ENCODE measurements at regions not wholly inside any gene's neighbourhood (a gene's known extent, or its start where the extent isn't known, plus 50 kb on each side); places are given as distances from the start of the nearest gene placed in this dataset.

DNA sequence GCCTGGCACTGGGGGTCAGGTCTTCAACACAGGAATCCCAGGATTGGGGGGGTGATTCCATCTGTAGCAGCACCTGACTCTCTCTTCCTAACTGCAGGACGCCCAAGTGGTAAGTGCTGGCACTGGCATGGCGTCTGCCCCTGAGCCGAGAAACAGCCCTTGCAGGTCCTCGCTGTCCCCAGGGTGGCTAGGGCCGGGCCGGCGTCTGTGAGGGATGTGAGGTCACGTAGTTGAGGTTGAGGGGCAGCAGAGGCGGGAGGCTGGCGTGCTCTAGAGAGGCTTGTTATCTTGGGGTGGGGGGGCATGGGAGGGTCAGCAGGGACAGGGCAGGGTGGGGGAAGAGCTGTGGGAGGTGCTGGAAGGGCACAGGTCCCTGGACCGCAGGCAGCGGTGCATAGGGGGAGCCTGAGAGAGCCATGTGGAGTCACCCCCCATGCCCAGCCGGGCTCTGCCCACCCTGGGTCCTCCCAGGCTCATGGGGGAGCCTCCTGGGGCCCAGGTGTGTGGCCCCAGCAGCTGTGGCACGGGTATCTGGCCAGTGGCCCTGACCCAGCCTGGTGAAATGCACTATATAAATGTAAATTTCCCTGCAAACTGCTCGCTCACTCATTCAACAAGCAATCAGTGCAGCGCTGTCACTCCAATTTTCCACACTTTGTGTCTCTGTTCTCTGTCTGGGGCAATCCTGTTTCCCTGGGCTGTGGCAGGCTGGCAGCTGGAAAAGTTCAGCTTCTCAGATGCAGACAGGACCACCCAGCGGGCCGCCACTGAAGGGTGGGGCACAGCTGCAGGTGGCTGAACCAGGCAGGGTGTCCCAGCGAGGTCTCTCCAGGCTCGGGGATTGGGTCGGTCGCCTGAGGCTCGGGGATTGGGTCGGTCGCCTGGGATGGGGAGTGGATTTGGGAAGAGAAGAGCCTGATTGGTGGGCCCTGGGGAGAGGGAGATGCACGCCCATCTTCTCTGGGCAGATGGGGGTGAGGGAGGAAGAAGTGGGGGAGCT, 102.2 kb upstream of the NKX1-1 start:
- dilution Hi-C loops (cut with MboI; ENCODE audit: extremely low pct_ligation_motif_present, low sequenced_read_pairs), result no loop called here
- DNase-seq (ENCODE audit: low read depth, low spot score), result no peak
- H3K27me3 ChIP-seq (ENCODE audit: control insufficient read depth in 2 of 2, insufficient read depth in 2 of 2, low read length in 2 of 2), result no peaks in the 10 kb centered on the region
- no peak overlapping the region for H3K9ac ChIP-seq (replicated peaks; ENCODE audit: extremely low read depth, insufficient read depth, low read length)
- no peak overlapping the region for H3K4me2 ChIP-seq (ENCODE audit: insufficient read depth, low read length)
- H2AFZ ChIP-seq (ENCODE audit: low read depth, low read length), result no peak overlapping the region
- H3K27ac ChIP-seq (ENCODE audit: insufficient read depth, low read depth, low read length), result no peak overlapping the region
- ChIA-PET POLR2A (no interaction called here), CTCF (no interaction called here)
- TF ChIP-seq CTCF (IDR thresholded peaks at IDR 0.05; ENCODE audit: extremely low read depth in 1 of 2, insufficient read depth in 1 of 2, low read depth in 1 of 2, low read length in 2 of 2), result no peak
- no peak for TF ChIP-seq JUN (IDR thresholded peaks at IDR 0.05; ENCODE audit: borderline replicate concordance, insufficient read depth, insufficient read length, low read depth)
- no peak for TF ChIP-seq MAX (IDR thresholded peaks at IDR 0.05; ENCODE audit: insufficient read depth, insufficient read length)
- TF ChIP-seq EZH2 (IDR thresholded peaks at IDR 0.05; ENCODE audit: borderline replicate concordance, low read depth, low read length, severe bottlenecking), result no peak
- no peak for TF ChIP-seq FOS (IDR thresholded peaks at IDR 0.05; ENCODE audit: borderline replicate concordance, insufficient read depth, low read length)
- TF ChIP-seq POLR2AphosphoS5 (IDR thresholded peaks at IDR 0.05; ENCODE audit: insufficient read depth, low read depth, low read length), result no peak
- TF ChIP-seq POLR2A (IDR thresholded peaks at IDR 0.05; ENCODE audit: low read depth, low read length), result no peak
- TF ChIP-seq MYC (IDR thresholded peaks at IDR 0.05; ENCODE audit: low read depth, low read length), result no peak
- intact Hi-C loops (cut with micrococcal nuclease), result no loop called here
- FAIRE-seq, result no peak
- no peaks in the 10 kb centered on the region for H3K79me2 ChIP-seq (ENCODE audit: control insufficient read depth, insufficient read depth, low read length)
- H3K9me1 ChIP-seq (replicated peaks; ENCODE audit: control insufficient read depth, extremely low read depth, insufficient read depth, low read length), result no peaks in the 10 kb centered on the region
- H4K20me1 ChIP-seq (replicated peaks; ENCODE audit: control insufficient read depth, extremely low read depth, insufficient read depth, low read length), result no peaks in the 10 kb centered on the region
- no peaks in the 10 kb centered on the region for H3K36me3 ChIP-seq (ENCODE audit: control insufficient read depth in 2 of 2, extremely low read depth in 1 of 2, insufficient read depth in 2 of 2, low read length in 2 of 2)
- no peaks in the 10 kb centered on the region for H3K9me3 ChIP-seq (replicated peaks; ENCODE audit: control insufficient read depth, insufficient read depth, low read length)
- H3K4me3 ChIP-seq (replicated peaks in 1 of 3; ENCODE audit: insufficient read depth in 1 of 3, low read depth in 1 of 3, low read length in 3 of 3), result no peak overlapping the region
- H3K4me1 ChIP-seq (ENCODE audit: control insufficient read depth, extremely low read depth, insufficient read depth, low read length), result no peaks in the 10 kb centered on the region
- BruUV-seq (replicated peaks), result no TSS peak

All from endothelial cell of umbilical vein (primary cell).